ENCODE measurements at regions not wholly inside any gene's neighbourhood (a gene's known extent, or its start where the extent isn't known, plus 50 kb on each side); places are given as distances from the start of the nearest gene placed in this dataset.

DNA sequence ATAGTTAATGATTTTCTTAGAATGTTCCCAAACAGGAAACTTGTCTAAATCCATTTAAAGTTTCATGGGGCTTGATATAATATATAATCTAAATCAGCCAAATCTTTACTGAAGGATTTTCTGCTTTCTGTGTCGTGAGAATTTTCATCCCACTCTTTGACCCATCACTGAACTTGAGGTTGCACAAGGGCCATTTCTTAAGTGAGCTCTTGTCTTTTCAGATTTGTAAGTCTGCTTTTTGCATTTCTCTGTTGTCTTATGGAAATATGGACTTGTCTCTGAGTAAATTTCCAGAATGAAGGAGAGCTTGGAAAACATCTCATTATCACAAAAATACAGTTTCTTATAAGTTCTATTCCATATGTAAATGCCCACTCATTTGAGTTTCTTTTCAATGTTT is 149.2 kb upstream of the ARRDC3 start:
- Histone ChIP-seq H3K9ac (ENCODE audit: low read length) (no peak overlapping the region), H3K4me2 (replicated peaks; ENCODE audit: low read depth, low read length, poor library complexity, severe bottlenecking) (no peak overlapping the region), H2AFZ (ENCODE audit: insufficient read depth, low read depth, low read length, poor library complexity, severe bottlenecking) (no peak overlapping the region), H3K27ac (ENCODE audit: low read length in 2 of 2) (no peak overlapping the region), H3K36me3 (replicated peaks in 1 of 2; ENCODE audit: control extremely low read depth in 1 of 2, control insufficient read depth in 1 of 2, extremely low read depth in 1 of 2, insufficient read depth in 2 of 2, low read length in 1 of 2) (no peaks in the 10 kb centered on the region), H3K4me1 (ENCODE audit: control insufficient read depth in 2 of 2, insufficient read depth in 2 of 2, low read length in 2 of 2) (no peaks in the 10 kb centered on the region), H3K4me3 (ENCODE audit: control extremely low read depth in 1 of 5, extremely low read depth in 1 of 5, insufficient read depth in 1 of 5, low read depth in 2 of 5, low read length in 4 of 5) (no peak overlapping the region), H3K27me3 (replicated peaks in 1 of 4; ENCODE audit: control extremely low read depth in 1 of 4, control insufficient read depth in 3 of 4, insufficient read depth in 4 of 4, low read length in 3 of 4) (no peaks in the 10 kb centered on the region), H4K20me1 (ENCODE audit: control insufficient read depth, insufficient read depth, low read length, poor library complexity, severe bottlenecking) (no peaks in the 10 kb centered on the region), H3K9me3 (ENCODE audit: control extremely low read depth in 1 of 3, control insufficient read depth in 2 of 3, insufficient read depth in 1 of 3, low read length in 2 of 3) (no peaks in the 10 kb centered on the region), H3K79me2 (ENCODE audit: control insufficient read depth, insufficient read depth, low read length) (no peaks in the 10 kb centered on the region)
- peaks cover 4% of the 10 kb centered on the region for H3K9me3 Mint-ChIP-seq (ENCODE audit: insufficient read depth)
- POLR2A ChIA-PET: no interaction called here
- no CpG with 5 or more reads among the region's 1 CpG for WGBS (ENCODE audit: insufficient coverage)
- no peaks in the 10 kb centered on the region for H3K4me1 Mint-ChIP-seq
- ATAC-seq (ENCODE audit: low read depth) (no peak), DNase-seq (no peak)
- TF ChIP-seq, protein P1, sequence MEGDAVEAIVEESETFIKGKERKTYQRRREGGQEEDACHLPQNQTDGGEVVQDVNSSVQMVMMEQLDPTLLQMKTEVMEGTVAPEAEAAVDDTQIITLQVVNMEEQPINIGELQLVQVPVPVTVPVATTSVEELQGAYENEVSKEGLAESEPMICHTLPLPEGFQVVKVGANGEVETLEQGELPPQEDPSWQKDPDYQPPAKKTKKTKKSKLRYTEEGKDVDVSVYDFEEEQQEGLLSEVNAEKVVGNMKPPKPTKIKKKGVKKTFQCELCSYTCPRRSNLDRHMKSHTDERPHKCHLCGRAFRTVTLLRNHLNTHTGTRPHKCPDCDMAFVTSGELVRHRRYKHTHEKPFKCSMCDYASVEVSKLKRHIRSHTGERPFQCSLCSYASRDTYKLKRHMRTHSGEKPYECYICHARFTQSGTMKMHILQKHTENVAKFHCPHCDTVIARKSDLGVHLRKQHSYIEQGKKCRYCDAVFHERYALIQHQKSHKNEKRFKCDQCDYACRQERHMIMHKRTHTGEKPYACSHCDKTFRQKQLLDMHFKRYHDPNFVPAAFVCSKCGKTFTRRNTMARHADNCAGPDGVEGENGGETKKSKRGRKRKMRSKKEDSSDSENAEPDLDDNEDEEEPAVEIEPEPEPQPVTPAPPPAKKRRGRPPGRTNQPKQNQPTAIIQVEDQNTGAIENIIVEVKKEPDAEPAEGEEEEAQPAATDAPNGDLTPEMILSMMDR (IDR thresholded peaks at IDR 0.05): no peak
- H3K27ac Mint-ChIP-seq: no peak overlapping the region
- no peaks in the 10 kb centered on the region for H3K27me3 Mint-ChIP-seq
- CTCF ChIA-PET: no interaction called here
- intact Hi-C loops (cut with micrococcal nuclease): no loop called here
- no peak overlapping the region for H3K4me3 Mint-ChIP-seq

DNA sequence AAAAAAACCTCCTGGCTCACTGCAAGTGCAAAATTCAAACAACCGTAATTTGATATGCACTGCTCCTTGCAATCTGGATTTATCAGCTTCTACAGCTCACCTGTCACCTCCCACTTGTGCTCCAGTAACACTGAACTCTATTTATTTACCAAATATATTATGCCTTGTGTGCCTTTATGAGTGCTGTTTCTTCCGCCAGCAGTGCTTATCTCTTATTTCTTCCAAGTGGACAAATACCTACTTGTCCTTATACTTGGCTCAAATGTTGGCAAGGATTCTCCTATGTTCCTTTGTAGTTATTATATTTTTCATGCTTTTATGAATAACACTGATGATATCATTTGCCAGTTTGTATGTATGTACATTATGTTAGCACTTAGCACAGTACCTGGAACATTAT is 145.7 kb upstream of the ARRDC3 start:
- Histone ChIP-seq H3K27ac (ENCODE audit: low read length in 2 of 2) (no peak overlapping the region), H4K20me1 (ENCODE audit: control insufficient read depth, insufficient read depth, low read length, poor library complexity, severe bottlenecking) (no peaks in the 10 kb centered on the region), H3K27me3 (replicated peaks in 1 of 4; ENCODE audit: control extremely low read depth in 1 of 4, control insufficient read depth in 3 of 4, insufficient read depth in 4 of 4, low read length in 3 of 4) (no peaks in the 10 kb centered on the region), H3K4me3 (ENCODE audit: control extremely low read depth in 1 of 5, extremely low read depth in 1 of 5, insufficient read depth in 1 of 5, low read depth in 2 of 5, low read length in 4 of 5) (no peak overlapping the region), H3K9me3 (ENCODE audit: control extremely low read depth in 1 of 3, control insufficient read depth in 2 of 3, insufficient read depth in 1 of 3, low read length in 2 of 3) (no peaks in the 10 kb centered on the region), H2AFZ (ENCODE audit: insufficient read depth, low read depth, low read length, poor library complexity, severe bottlenecking) (no peak overlapping the region), H3K4me2 (replicated peaks; ENCODE audit: low read depth, low read length, poor library complexity, severe bottlenecking) (no peak overlapping the region), H3K36me3 (replicated peaks in 1 of 2; ENCODE audit: control extremely low read depth in 1 of 2, control insufficient read depth in 1 of 2, extremely low read depth in 1 of 2, insufficient read depth in 2 of 2, low read length in 1 of 2) (no peaks in the 10 kb centered on the region), H3K79me2 (ENCODE audit: control insufficient read depth, insufficient read depth, low read length) (no peaks in the 10 kb centered on the region), H3K4me1 (ENCODE audit: control insufficient read depth in 2 of 2, insufficient read depth in 2 of 2, low read length in 2 of 2) (no peaks in the 10 kb centered on the region), H3K9ac (ENCODE audit: low read length) (no peak overlapping the region)
- TF ChIP-seq EZH2 (IDR thresholded peaks at IDR 0.05; ENCODE audit: borderline replicate concordance, insufficient read depth, low read depth, low read length, poor library complexity, severe bottlenecking): no peak
- TF ChIP-seq, protein P1 (IDR thresholded peaks at IDR 0.05): no peak
- no CpG with 5 or more reads among the region's 2 CpGs for whole genome bisulfite sequencing (ENCODE audit: insufficient coverage)
- H3K4me1 Mint-ChIP-seq: no peaks in the 10 kb centered on the region
- H3K4me3 Mint-ChIP-seq: no peak overlapping the region
- no peak overlapping the region for H3K27ac Mint-ChIP-seq
- H3K27me3 Mint-ChIP-seq: no peaks in the 10 kb centered on the region
- CTCF ChIA-PET: no interaction called here
- intact Hi-C loops (cut with micrococcal nuclease): no loop called here
- H3K9me3 Mint-ChIP-seq (ENCODE audit: insufficient read depth): peaks cover 4% of the 10 kb centered on the region
- no peak for DNase-seq
- POLR2A ChIA-PET: no interaction called here
- no peak for ATAC-seq (ENCODE audit: low read depth)

Data from B cell (primary cell).